GM12891 (cell line): ENCODE measurements at regions not wholly inside any gene's neighbourhood (a gene's known extent, or its start where the extent isn't known, plus 50 kb on each side); places are given as distances from the start of the nearest gene placed in this dataset.

ENCODE experiments used
- POLR2A ChIP-seq: IDR thresholded peaks from 2 replicates; pipeline ENCODE4 v1.6.1; 2011; ENCODE audit warnings: low read depth, low read length, control low read depth
- POLR2AphosphoS5 ChIP-seq: IDR thresholded peaks from 2 replicates; pipeline ENCODE4 v1.6.1; 2011; ENCODE audit warnings: low read depth, low read length, control low read depth
- SPI1 ChIP-seq: IDR thresholded peaks from 2 replicates; pipeline ENCODE4 v1.6.1; 2011; ENCODE audit warnings: low read depth, low read length, control low read depth
- TAF1 ChIP-seq: IDR thresholded peaks from 2 replicates; pipeline ENCODE4 v1.6.1; 2011; ENCODE audit warnings: low read depth, low read length, control low read depth

DNA sequence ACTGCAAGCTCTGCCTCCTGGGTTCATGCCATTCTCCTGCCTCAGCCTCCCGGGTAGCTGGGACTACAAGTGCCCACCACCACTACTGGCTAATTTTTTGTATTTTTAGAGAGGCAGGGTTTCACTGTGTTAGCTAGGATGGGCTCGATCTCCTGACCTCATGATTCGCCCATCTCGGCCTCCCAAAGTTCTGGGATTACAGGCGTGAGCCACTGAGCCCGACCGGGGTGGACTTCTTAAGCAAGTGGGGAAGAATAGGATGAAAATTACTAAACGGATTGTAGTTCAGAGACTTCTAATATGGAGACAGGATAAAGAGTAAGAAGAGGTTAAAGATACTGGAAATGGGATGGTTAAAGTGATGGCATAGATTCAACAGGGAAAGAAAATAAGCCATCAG, 132.3 kb upstream of the IRX2 start:
- no peak for TF ChIP-seq TAF1
- no peak for TF ChIP-seq POLR2AphosphoS5
- no peak for TF ChIP-seq POLR2A
- TF ChIP-seq SPI1: no peak
